Choroid plexus epithelial cell (primary cell): ENCODE measurements at regions not wholly inside any gene's neighbourhood (a gene's known extent, or its start where the extent isn't known, plus 50 kb on each side); places are given as distances from the start of the nearest gene placed in this dataset.

Source experiments
- DNase-seq: peaks from one replicate; pipeline ENCODE4 v3.0.0-alpha.2; 2010; ENCODE audit warnings: low read depth
- H3K4me3 ChIP-seq: 2 replicates; pipeline ENCODE4 v1.5.1; 2011; ENCODE audit warnings: low read depth, mild to moderate bottlenecking, control low read depth, low read length, moderate library complexity
- TF ChIP-seq, protein P1 (sequence below): conservative IDR thresholded peaks from 2 replicates; pipeline ENCODE4 v1.5.1; 2011; ENCODE audit warnings: low read depth, mild to moderate bottlenecking, control low read depth, inconsistent platforms, low read length, moderate library complexity

DNA sequence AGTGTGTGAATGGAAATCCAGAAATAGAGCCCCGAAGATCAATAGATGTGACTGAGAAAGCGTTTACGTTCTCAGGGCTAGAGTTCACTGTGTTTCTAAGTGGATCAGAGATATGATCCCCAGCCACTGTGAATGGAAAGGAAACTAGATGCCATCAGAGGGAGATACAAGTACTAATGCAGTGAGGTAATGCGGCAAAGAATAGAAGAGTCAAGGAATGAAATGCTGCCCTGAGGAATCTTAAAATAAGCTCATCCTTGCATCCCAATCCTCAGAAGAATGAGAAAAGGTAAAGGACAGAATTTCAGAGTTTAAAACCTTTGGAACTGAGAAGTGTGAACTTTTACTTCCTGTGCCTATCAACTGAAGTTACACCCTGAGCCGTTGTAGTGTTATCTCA lies 165.5 kb upstream of the ESRRG start:
- H3K4me3 ChIP-seq, result no peak overlapping the region
- TF ChIP-seq, protein P1, sequence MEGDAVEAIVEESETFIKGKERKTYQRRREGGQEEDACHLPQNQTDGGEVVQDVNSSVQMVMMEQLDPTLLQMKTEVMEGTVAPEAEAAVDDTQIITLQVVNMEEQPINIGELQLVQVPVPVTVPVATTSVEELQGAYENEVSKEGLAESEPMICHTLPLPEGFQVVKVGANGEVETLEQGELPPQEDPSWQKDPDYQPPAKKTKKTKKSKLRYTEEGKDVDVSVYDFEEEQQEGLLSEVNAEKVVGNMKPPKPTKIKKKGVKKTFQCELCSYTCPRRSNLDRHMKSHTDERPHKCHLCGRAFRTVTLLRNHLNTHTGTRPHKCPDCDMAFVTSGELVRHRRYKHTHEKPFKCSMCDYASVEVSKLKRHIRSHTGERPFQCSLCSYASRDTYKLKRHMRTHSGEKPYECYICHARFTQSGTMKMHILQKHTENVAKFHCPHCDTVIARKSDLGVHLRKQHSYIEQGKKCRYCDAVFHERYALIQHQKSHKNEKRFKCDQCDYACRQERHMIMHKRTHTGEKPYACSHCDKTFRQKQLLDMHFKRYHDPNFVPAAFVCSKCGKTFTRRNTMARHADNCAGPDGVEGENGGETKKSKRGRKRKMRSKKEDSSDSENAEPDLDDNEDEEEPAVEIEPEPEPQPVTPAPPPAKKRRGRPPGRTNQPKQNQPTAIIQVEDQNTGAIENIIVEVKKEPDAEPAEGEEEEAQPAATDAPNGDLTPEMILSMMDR, result no peak
- DNase-seq, result no peak

- TF ChIP-seq, protein P1, result no peak
- H3K4me3 ChIP-seq, result no peak overlapping the region
- DNase-seq, result no peak
Observed at GRCh38 chr1:216887032-216887431, 163.8 kb upstream of the ESRRG start.

- no peak for DNase-seq
- no peak overlapping the region for H3K4me3 ChIP-seq
- TF ChIP-seq, protein P1, result no peak
Observed at GRCh38 chr1:216884614-216885229, 161.5 kb upstream of the ESRRG start.

DNA sequence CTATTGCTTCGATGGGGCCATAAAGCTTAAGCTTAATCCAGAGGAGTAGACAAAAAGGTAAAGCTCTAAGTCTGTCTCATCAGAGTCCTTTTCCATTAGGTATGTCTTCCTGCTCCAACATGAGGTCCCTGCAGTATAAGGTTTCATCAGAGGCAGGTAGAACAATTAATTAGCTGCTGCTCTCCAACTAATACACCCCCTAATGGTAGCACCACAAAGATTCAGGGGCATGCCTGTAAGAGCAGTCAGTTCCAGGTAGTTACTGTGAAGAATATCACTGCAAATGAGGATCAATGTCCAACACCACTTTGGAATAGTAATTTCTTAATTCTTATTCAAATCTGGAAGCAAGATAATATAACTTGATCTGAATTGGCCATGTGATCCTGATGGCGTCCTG lies 160.3 kb upstream of the ESRRG start:
- H3K4me3 ChIP-seq, result no peak overlapping the region
- TF ChIP-seq, protein P1, result no peak
- no peak for DNase-seq

GRCh38 chr1:216881695-216882094 lies 158.5 kb upstream of the ESRRG start:
- no peak overlapping the region for H3K4me3 ChIP-seq
- DNase-seq, result no peak
- TF ChIP-seq, protein P1, result no peak

DNA sequence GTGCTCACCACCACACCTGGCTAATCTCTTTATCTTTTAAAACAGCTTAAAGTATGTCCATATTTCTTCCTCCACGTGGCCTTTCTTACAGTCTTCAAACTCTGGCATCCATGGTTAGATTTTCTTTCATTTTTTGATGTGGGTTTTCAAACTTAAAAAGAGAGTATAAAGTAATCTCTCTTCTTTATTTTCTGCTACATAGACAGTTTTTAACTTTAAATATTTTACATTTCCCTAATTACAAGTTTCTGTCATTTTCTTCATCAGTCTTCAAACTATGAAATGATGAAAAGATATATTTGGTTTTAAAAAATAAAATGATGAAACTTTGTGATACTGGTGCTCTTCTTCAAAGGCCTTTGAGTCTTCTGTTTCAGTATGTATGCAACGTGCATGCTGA lies 143.5 kb upstream of the ESRRG start:
- no peak for DNase-seq
- TF ChIP-seq, protein P1, result no peak
- no peak overlapping the region for H3K4me3 ChIP-seq

DNA sequence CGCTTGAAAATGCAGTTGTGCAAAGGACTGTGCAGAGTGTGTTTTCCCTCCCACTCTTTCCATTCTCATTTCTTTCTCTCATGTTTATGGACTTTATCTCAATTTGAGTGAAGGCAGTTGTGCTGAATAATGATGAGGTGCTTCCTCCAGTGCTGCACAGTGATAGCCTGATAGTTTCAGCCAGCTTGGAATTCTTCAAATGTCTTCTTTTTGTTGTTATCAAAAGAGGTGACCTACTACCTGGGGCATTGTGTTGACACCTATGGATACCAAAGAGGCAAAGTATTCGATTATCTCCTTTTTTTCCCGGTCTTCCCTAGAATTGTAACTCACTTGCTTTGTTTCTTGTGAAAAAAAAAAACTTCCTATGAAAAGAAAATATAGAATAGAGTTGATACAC lies 132.6 kb upstream of the ESRRG start:
- TF ChIP-seq, protein P1, result no peak
- H3K4me3 ChIP-seq, result no peak overlapping the region
- DNase-seq, result no peak
